AG04450 (cell line): ENCODE measurements at regions not wholly inside any gene's neighbourhood (a gene's known extent, or its start where the extent isn't known, plus 50 kb on each side); places are given as distances from the start of the nearest gene placed in this dataset.

Experiments
- CTCF ChIA-PET: fragments of 300-600, 350-600 bp; formaldehyde crosslinking; extraction: SDS; loops from one replicate; lab custom pipeline; 2022; ENCODE audit warnings: antibody characterized with exemption, inconsistent platforms; lab: Charles Lee
- POLR2A ChIA-PET: fragments of 350-600 bp; formaldehyde crosslinking; extraction: SDS; loops from one replicate; lab custom pipeline; 2021; ENCODE audit warnings: antibody characterized with exemption, inconsistent platforms; lab: Yijun Ruan, JAX
- DNase-seq: peaks from one replicate; pipeline ENCODE4 v3.0.0-alpha.2; 2011; ENCODE audit warnings: low read depth, low spot score
- H3K27ac ChIP-seq: one replicate; pipeline ENCODE4 v1.5.1; 2012; ENCODE audit warnings: low read depth, low read length, control low read depth
- H3K27me3 ChIP-seq: one replicate; pipeline ENCODE4 v1.6.0; 2012; ENCODE audit warnings: low read length; ENCODE audit not compliant: control insufficient read depth, insufficient read depth
- H3K4me3 ChIP-seq: 2 replicates; pipeline ENCODE4 v1.5.1; 2011; ENCODE audit warnings: mild to moderate bottlenecking, low read depth, low read length, control low read depth
- H3K9me3 ChIP-seq: 2 replicates; pipeline ENCODE4 v1.5.1; 2012; ENCODE audit warnings: low read length; ENCODE audit not compliant: control insufficient read depth, insufficient read depth
- CTCF ChIP-seq: IDR thresholded peaks from 2 replicates; pipeline ENCODE4 v1.5.1; 2011; ENCODE audit warnings: low read depth, low read length, control low read depth, inconsistent platforms

- Histone ChIP-seq H3K27ac (no peak overlapping the region), H3K27me3 (no peaks in the 10 kb centered on the region), H3K9me3 (peaks cover 6% of the 10 kb centered on the region; the same call in 1 of the 2 replicates), H3K4me3 (no peak overlapping the region)
- TF ChIP-seq CTCF, result no peak
- POLR2A ChIA-PET, result no interaction called here
- DNase-seq, result no peak
- CTCF ChIA-PET, result no interaction called here
Observed at GRCh38 chr5:14064841-14065240, 78.3 kb upstream of the TRIO start.

DNA sequence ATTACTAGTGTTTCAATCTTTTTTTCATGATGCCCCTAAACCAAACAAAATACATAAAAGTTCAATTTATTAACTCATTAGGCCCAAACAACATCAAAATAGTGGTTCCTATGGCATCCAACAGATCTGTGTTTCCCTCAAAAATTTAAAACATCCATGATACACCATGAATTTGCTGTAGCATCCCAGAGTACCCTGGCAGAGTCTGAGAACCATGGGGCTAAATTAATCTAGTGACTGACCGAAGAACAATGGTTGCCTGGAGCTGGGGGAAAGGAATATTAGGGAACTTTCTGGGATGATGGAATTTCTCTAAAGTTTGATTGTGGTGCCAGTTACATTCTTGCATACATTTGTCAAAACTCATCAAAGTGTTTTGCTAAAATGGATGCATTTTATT is 79.5 kb upstream of the TRIO start:
- ChIA-PET CTCF (no interaction called here), POLR2A (no interaction called here)
- DNase-seq, result no peak

DNA sequence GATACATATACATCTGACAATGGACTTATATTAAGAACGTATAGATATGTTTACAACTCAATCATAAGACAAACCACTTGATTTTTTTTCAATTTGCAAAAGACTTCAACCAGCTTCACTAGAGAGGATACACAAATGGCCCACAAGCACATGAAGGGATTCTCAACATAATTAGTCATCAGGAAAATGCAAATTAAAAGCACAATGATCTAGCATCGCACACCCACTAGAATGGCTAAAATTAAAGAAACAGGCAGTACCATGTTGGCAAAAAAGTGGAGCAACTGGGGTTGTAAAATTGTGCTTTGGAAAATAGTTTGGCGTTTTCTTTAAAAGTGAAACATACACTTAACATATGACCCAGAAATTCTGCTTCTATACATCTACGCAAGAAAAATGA is 80.0 kb upstream of the TRIO start:
- peaks cover 6% of the 10 kb centered on the region; the same call in 1 of the 2 replicates for H3K9me3 ChIP-seq
- no peak for DNase-seq
- CTCF ChIA-PET, result no interaction called here
- no peak for TF ChIP-seq CTCF
- no peak overlapping the region for H3K27ac ChIP-seq
- H3K27me3 ChIP-seq, result no peaks in the 10 kb centered on the region
- H3K4me3 ChIP-seq, result no peak overlapping the region
- POLR2A ChIA-PET, result no interaction called here

More for the DNA sequence above, 79.5 kb upstream of the TRIO start:
- H3K27ac ChIP-seq, result no peak overlapping the region
- H3K27me3 ChIP-seq, result no peaks in the 10 kb centered on the region
- H3K9me3 ChIP-seq, result peaks cover 6% of the 10 kb centered on the region; the same call in 1 of the 2 replicates
- H3K4me3 ChIP-seq, result no peak overlapping the region
- TF ChIP-seq CTCF, result no peak

DNA sequence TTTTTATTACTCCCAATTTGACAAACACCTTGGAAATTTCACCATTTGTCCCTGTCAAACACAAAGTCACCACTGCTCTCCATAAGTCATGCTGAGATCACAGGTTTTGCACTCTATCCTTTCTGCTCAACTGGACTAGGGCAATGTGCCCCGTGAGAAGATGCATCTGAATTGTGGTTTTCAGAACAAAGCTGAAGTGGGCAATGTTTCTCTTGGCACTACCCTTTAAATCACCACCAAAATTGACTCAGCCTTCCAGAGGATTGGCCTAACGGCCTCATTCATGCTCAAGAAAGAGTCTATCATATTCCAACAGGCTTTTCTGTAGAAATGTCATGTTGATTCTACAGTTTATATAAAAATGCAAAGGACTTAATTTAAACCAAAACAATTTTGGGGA is 81.0 kb upstream of the TRIO start:
- no peak for TF ChIP-seq CTCF
- Histone ChIP-seq H3K9me3 (peaks cover 6% of the 10 kb centered on the region; the same call in 1 of the 2 replicates), H3K27ac (no peak overlapping the region), H3K27me3 (no peaks in the 10 kb centered on the region), H3K4me3 (no peak overlapping the region)
- CTCF ChIA-PET, result interaction anchor here (0.6 kb wide), 1 partner anchor 12 kb away, joined by 5 read pairs; no protein-coding TSS in a partner anchor
- no peak for DNase-seq
- POLR2A ChIA-PET, result no interaction called here

DNA sequence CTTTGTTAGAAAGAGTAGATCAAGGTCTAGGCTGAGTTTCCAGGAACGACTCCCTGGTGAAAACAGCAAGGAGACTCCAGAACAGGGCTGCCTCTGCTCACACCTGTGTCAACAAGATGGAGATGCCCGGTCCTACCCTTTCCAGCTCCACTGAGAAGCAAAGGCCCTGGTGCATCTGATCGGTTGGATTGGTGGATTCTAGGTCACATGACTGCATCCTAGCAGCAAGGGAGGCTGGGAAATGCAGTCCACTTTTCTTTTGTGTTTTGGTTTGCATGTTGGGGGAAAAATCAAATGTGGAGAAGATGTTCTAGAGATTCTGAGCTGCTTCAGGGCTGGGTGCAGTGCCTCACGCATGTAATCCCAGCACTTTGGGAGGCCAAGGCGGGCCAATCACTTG is 82.0 kb upstream of the TRIO start:
- CTCF ChIA-PET, result no interaction called here
- TF ChIP-seq CTCF, result no peak
- Histone ChIP-seq H3K27ac (no peak overlapping the region), H3K27me3 (no peaks in the 10 kb centered on the region), H3K4me3 (no peak overlapping the region), H3K9me3 (peaks cover 6% of the 10 kb centered on the region; the same call in 1 of the 2 replicates)
- POLR2A ChIA-PET, result no interaction called here
- DNase-seq, result no peak
